GM19438 (cell line): ENCODE measurements at regions not wholly inside any gene's neighbourhood (a gene's known extent, or its start where the extent isn't known, plus 50 kb on each side); places are given as distances from the start of the nearest gene placed in this dataset.

Experiments used
- ATAC-seq: cut with Tn5 transposase; IDR thresholded peaks from one replicate; pipeline ENCODE4 v1.9.1; 2021; ENCODE audit warnings: low read depth; ENCODE audit not compliant: unreplicated experiment

DNA sequence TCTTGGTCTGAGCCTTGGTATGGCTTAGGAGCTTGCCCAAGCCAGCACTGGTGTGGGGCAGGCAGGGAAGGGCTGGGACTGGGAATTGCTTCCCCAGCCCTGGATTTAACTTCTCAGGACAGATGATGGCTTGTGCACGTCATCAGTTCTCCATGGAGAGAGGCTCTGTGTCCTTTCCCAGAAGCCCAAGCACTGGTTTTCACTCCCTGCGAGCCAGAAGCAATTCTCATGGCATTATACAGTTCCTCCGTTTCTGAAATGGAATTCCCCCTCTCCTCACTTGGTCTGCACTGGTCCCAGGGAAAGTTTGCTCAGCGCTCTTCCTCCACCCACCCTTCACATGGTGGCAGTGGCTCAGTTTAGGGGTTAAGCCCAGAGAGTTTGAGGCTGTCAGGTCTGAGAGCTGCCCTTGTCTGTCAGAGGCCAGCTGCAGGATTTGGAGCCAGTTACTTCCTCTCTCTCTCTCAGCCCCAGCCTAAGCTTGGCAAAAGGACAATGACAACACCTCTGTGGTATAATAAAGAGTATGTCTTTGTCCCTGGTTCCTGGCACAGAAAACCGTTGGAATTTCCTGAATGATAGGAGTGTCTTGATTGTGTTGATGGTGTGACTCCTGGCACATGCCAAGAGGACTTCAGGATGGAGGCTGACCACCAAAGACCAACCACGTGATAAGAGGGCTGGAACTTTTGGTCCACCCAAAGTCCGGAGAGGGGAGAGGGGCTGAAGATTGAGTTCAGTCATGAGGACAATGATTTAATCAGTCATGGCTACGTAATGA is 219.6 kb upstream of the TNRC6C start:
- no peak for ATAC-seq

DNA sequence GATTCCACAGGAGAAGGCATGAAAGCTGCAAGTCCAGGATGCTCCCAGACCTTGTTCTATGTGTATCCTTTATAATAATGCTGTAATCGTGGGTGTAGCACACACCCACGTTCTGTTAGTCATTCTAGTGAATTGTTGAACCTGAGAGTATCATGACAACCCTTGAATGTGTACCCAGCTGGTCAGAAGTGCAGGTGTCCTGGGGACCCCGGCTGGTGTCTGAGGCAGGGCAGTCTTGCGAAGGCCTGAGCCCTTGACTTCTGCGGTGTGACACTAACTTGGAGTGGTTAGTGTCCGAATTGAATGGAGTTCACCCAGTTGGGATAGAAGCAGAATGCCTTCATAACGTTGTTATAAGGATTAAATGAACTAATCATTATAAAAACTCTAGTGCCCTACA is 218.0 kb upstream of the TNRC6C start:
- no peak for ATAC-seq

GRCh38 chr17:77741109-77741508 is 217.4 kb upstream of the TNRC6C start:
- no peak for ATAC-seq

- no peak for ATAC-seq
Measured at GRCh38 chr17:77742579-77742978, 215.9 kb upstream of the TNRC6C start.

- ATAC-seq, result no peak
Measured at GRCh38 chr17:77744066-77744988, 214.2 kb upstream of the TNRC6C start.

DNA sequence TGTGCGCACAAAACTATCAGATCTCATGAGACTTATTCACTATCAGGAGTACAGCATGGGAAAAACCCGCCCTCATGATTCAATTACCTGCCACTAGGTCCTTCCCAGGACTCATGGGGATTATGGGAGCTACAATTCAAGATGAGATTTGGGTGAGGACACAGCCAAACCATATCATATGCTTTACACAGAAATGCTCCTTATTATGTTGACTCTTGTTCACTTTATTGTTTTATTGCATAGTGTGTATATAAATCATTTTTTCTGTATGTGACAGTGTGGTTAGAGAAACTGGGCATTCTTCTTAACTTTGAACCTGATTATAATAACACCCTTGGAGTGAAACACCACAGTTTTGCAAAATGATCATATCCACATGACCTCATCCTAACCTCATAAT is 212.8 kb upstream of the TNRC6C start:
- ATAC-seq, result no peak

DNA sequence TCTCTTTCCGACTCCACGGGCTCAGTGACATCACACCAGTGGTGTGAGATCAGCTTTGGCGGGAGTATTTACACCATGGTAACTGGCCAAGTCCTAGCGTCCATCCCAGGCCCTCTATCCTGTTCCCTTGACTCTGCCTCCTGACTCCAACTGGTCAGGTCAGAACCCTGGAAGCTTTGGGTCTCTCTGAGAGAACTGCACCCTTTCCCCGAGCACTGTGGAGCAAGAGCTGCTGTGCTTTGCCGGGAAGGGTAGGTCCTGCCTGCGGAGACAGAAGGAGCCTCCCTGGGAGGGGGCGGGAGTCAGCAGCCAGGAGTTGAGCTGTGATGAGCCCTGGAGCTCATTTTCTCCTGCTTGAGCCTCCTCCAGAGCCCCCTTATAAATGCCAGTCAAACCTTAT is 212.1 kb upstream of the TNRC6C start:
- ATAC-seq, result no peak

DNA sequence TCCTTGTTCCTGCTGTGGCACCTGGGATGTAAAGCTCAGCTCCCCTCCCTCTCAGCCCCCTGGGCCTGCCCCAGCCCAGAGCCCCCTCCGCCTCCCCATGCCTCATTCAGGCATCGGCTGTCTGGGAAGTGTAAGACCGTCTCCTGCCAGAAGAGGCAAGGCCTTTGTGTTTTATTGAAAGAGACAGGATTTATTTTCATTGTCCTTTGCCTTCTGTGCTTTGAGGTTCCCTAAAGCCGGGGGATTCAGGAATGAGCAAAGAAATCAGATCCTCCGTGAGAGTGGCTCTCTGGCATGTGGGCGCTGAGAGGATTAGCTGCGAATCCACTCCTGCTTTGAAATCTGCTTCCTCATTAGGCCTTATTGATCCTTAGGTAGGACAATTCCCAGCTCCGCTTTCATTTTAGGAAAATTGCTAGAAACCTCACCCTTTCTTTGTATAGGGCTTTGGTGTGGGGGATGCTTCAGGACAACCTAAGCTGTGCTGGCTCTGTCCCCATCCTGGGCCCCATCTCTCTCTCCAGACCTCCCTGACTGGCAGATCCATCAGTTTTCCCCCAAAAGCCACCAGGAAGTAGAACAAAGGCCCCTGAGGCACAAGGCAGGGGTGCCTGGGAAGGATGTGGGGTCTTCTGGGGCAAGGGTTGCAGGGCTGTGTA is 211.5 kb upstream of the TNRC6C start:
- ATAC-seq, result no peak

- no peak for ATAC-seq
Measured at GRCh38 chr17:77748436-77748835, 210.1 kb upstream of the TNRC6C start.

DNA sequence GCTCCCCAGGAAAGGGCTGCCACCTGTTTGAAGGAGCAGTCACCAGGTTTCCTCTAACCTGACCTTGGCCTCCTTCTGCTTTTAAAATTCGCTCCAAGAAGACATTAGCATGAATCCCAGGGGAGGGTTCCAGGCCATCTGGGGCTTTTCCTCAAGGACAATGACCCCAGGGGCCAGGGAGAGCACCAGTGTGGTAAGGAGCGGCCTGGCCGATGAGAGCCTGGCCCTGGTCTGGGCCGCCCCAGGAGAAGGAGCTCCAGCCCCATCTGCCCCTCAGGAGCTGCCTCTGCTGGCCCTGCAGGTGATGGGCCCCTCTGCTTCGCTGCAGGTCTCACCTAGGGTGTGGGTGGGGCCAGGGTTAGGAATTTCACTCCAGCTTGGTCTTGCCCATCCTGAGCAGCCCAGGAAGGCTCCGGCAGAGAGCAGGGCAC is 209.2 kb upstream of the TNRC6C start:
- no peak for ATAC-seq

- no peak for ATAC-seq
Measured at GRCh38 chr17:77749989-77750388, 208.5 kb upstream of the TNRC6C start.

GRCh38 chr17:77750427-77751043 is 208.0 kb upstream of the TNRC6C start:
- ATAC-seq, result no peak

GRCh38 chr17:77753246-77753645 is 205.3 kb upstream of the TNRC6C start:
- ATAC-seq, result no peak

DNA sequence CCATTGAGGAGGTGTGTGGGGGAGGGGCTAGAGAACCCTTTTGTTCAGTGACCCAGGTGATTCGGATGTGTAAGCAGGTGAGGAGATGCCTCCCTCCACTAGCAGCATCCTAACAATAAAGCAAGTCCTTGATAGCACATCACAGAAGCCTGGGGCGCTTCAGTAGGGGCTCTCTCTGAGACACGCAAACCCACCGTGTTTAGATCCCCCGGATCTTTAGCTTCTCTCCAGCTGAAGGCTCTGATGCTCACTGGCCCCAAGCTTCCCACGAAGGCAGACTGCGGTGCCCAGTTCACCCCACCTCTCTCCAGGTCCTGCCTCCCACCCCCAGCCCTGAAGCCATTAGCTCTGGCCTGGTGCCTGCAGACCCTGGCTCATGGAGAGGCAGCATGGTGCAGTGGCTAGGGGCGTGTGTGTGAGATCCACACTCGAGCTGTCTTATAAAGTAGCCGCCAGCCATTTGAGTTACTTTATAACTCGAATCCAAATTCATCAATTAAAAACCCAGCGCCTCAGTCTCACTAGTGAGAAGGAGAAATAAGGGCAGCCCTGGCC is 204.7 kb upstream of the TNRC6C start:
- ATAC-seq, result no peak

DNA sequence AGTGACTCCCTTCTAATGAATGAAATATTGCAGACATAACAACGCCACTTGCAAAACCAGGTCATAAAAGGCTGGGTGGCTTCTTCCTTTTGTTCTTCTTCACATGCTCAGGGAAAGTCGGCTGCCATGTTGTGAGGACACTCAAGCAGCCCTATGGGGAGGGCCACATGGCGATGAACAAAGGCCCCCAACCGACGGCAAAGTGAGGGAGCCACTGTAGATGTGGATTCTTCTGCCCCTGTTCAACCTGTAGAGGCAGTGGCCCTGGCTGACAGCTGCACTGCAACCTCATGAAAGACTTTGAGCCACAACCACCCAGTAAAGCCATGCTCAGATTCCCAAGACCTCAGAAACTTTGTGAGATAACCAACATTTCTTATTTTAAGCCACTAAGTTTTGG is 203.5 kb upstream of the TNRC6C start:
- ATAC-seq, result no peak

DNA sequence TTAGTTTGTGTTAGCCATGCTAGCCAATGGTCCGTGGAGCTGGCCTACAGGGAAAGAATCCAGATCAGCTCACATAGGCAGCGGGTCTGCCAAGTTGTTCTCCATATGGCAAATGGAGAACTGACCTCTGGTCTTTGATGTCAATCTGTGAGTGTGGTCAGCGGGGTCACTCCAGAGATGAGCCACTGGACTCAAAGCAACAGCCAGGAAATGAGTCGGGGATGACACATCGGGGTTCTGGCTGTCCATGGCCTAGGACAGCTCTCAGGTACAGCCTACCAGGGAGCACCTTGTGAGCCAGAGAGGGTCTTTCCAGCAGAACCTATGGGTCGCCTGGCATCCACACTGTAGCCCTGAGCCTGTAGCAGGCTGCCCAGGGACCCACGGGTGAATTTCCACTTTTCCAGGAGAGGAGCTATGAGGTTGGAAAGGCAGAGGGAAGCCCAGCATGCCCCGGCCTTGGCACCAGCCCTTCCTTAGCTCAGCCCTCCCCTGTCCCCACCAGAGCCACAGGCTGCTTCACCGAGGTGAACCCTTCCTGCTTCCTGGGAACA is 203.0 kb upstream of the TNRC6C start:
- ATAC-seq, result no peak

GRCh38 chr17:77756028-77756427 is 202.5 kb upstream of the TNRC6C start:
- ATAC-seq, result no peak

GRCh38 chr17:77756846-77757560 is 201.5 kb upstream of the TNRC6C start:
- ATAC-seq, result no peak

DNA sequence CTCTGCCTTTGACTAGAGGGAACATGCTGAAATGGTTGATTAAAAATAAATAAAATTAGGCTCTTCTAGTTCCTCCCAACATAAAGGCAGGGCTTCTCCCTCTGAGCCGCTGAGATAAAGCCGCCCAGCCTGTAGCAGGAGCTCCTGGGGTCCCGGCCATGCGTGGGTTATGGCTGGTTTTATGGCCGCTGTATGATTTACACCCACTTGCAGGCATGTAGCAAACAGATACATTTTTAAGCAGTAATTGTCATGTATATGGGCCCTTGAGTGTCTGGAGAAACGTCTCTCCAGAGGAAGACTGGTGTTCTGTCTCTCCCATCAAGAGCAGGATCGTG is 201.0 kb upstream of the TNRC6C start:
- no peak for ATAC-seq

GRCh38 chr17:77763023-77763422 is 195.5 kb upstream of the TNRC6C start:
- no peak for ATAC-seq
